Natural killer cell (primary cell): ENCODE measurements at regions not wholly inside any gene's neighbourhood (a gene's known extent, or its start where the extent isn't known, plus 50 kb on each side); places are given as distances from the start of the nearest gene placed in this dataset.

ENCODE experiments used
- ATAC-seq, 3 donors: fragments of 150-1000 bp in 2 of 3; fragments of 200-7000 bp in 1 of 3; cut with Tn5 transposase; 1 replicate in 1 of 3; 2 replicates in 2 of 3; pipeline ENCODE4 v1.10.0; 2021; ENCODE audit warnings: mild to moderate bottlenecking in 2 of 3, moderate library complexity in 2 of 3
- DNase-seq, 2 donors: peaks; one replicate each; pipeline versions ENCODE4 v3.0.0 to v3.0.0-alpha.2; 2013 to 2021; ENCODE audit warnings: mixed read lengths in 1 of 2
- H3K27ac ChIP-seq: one replicate; pipeline ENCODE4 v1.5.1; 2013; ENCODE audit warnings: mild to moderate bottlenecking, low read length
- H3K27me3 ChIP-seq: one replicate; pipeline ENCODE4 v1.6.1; 2013; ENCODE audit warnings: low read length; ENCODE audit not compliant: control insufficient read depth, insufficient read depth
- H3K36me3 ChIP-seq: one replicate; pipeline ENCODE4 v1.6.1; 2013; ENCODE audit warnings: low read length; ENCODE audit not compliant: control insufficient read depth, insufficient read depth
- H3K4me1 ChIP-seq: one replicate; pipeline ENCODE4 v1.6.1; 2013; ENCODE audit warnings: low read length; ENCODE audit not compliant: control insufficient read depth, insufficient read depth
- H3K4me3 ChIP-seq: one replicate; pipeline ENCODE4 v1.5.1; 2013; ENCODE audit warnings: low read length
- H3K9me3 ChIP-seq: one replicate; pipeline ENCODE4 v1.6.1; 2013; ENCODE audit warnings: low read length; ENCODE audit not compliant: control insufficient read depth, insufficient read depth
- H3K27ac Mint-ChIP-seq, 2 donors: one replicate each; pipeline ENCODE4 v1.8.0; 2022; ENCODE audit warnings: mild to moderate bottlenecking in 2 of 2, mixed read lengths in 2 of 2, moderate library complexity in 1 of 2
- H3K27me3 Mint-ChIP-seq, 2 donors: one replicate each; pipeline ENCODE4 v1.8.0; 2022; ENCODE audit warnings: low read depth in 2 of 2, mixed read lengths in 2 of 2
- H3K36me3 Mint-ChIP-seq: one replicate; pipeline ENCODE4 v1.8.0; 2022; ENCODE audit warnings: mixed read lengths
- H3K4me1 Mint-ChIP-seq, 2 donors: one replicate each; pipeline ENCODE4 v1.8.0; 2022; ENCODE audit warnings: mixed read lengths in 2 of 2
- H3K4me3 Mint-ChIP-seq: one replicate; pipeline ENCODE4 v1.8.0; 2022; ENCODE audit warnings: mild to moderate bottlenecking, moderate library complexity, mixed read lengths
- H3K9me3 Mint-ChIP-seq, 2 donors: one replicate each; pipeline ENCODE4 v1.8.0; 2022; ENCODE audit warnings: mixed read lengths in 2 of 2
- CTCF ChIP-seq: fragments of 200-600 bp; IDR thresholded peaks from one replicate; pipeline ENCODE4 v1.8.0; 2022; ENCODE audit warnings: antibody characterized with exemption
- WGBS: methylation state at CpG from one replicate; pipeline ENCODE4 v1.1.7; 2013; ENCODE audit warnings: missing lambda C conversion rate; ENCODE audit not compliant: insufficient coverage; 5-methylcytosine and 5-hydroxymethylcytosine counted together
- intact Hi-C: fragments of 100-400 bp; cut with micrococcal nuclease; formaldehyde crosslinking; loops from one replicate; pipeline ENCODE4 v1.14.2; 2022

GRCh38 chr9:103068753-103069152, 73.6 kb downstream of the CYLC2 start:
- 64% methylated on average over 2 of the region's 3 CpGs for WGBS
- peaks cover 3 to 8% of the 10 kb centered on the region in 2 donors for H3K9me3 Mint-ChIP-seq

DNA sequence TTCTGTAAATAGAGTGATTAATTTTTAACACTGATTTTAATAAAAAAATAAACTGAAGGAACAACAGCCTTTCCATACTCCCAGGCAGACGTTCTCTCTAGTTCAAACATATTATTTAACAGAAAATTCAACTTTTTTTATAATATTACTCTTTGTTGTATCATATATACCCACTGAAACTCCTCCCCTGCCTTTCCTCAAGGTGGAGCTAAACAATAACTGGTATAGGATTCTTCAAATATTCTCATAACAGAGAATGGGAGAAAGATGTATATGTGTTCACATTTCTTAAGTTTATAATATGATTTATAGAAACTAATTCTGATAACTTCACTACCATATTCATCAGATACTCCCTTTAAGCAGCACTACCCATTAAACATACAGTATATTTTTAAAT, 83.4 kb downstream of the CYLC2 start:
- DNase-seq = no peak
- Histone ChIP-seq H3K9me3 (no peaks in the 10 kb centered on the region), H3K27ac (no peak overlapping the region), H3K27me3 (no peaks in the 10 kb centered on the region), H3K4me1 (no peaks in the 10 kb centered on the region), H3K4me3 (no peak overlapping the region), H3K36me3 (no peaks in the 10 kb centered on the region)
- Mint-ChIP-seq H3K27me3 (no peaks in the 10 kb centered on the region), H3K4me3 (no peak overlapping the region), H3K27ac (no peak overlapping the region), H3K9me3 (peaks cover 15 to 16% of the 10 kb centered on the region in 2 donors), H3K4me1 (no peaks in the 10 kb centered on the region), H3K36me3 (peaks cover 13% of the 10 kb centered on the region)
- intact Hi-C loops = no loop called here
- no peak for ATAC-seq
- no peak for TF ChIP-seq CTCF
- 0% methylated on average over 1 of the region's 1 CpG for WGBS

More at GRCh38 chr9:103068753-103069152, 73.6 kb downstream of the CYLC2 start:
- no peaks in the 10 kb centered on the region for H3K4me1 ChIP-seq
- no peaks in the 10 kb centered on the region for H3K36me3 ChIP-seq
- Mint-ChIP-seq H3K4me1 (no peaks in the 10 kb centered on the region), H3K4me3 (no peak overlapping the region), H3K27me3 (no peaks in the 10 kb centered on the region), H3K36me3 (no peaks in the 10 kb centered on the region), H3K27ac (no peak overlapping the region)
- H3K27ac ChIP-seq = no peak overlapping the region
- ATAC-seq = no peak
- no peak for DNase-seq
- H3K9me3 ChIP-seq = peaks cover 3% of the 10 kb centered on the region
- no peaks in the 10 kb centered on the region for H3K27me3 ChIP-seq
- TF ChIP-seq CTCF = no peak
- intact Hi-C loops = no loop called here
- H3K4me3 ChIP-seq = no peak overlapping the region

GRCh38 chr9:103082494-103082893, 87.4 kb downstream of the CYLC2 start:
- TF ChIP-seq CTCF = no peak
- H3K4me3 ChIP-seq = no peak overlapping the region
- H3K27ac ChIP-seq = no peak overlapping the region
- no peaks in the 10 kb centered on the region for H3K4me1 Mint-ChIP-seq
- H3K4me3 Mint-ChIP-seq = no peak overlapping the region
- intact Hi-C loops = no loop called here
- 69% methylated on average over 1 of the region's 1 CpG for WGBS
- H3K27me3 ChIP-seq = no peaks in the 10 kb centered on the region
- H3K4me1 ChIP-seq = no peaks in the 10 kb centered on the region
- H3K27ac Mint-ChIP-seq = no peak overlapping the region
- no peaks in the 10 kb centered on the region for H3K36me3 ChIP-seq
- DNase-seq = no peak
- H3K27me3 Mint-ChIP-seq = no peaks in the 10 kb centered on the region
- H3K9me3 ChIP-seq = no peaks in the 10 kb centered on the region
- H3K36me3 Mint-ChIP-seq = peaks cover 15% of the 10 kb centered on the region
- H3K9me3 Mint-ChIP-seq = peaks cover 12 to 13% of the 10 kb centered on the region in 2 donors
- no peak for ATAC-seq

- intact Hi-C loops = no loop called here
- Mint-ChIP-seq H3K36me3 (peaks cover 7% of the 10 kb centered on the region), H3K27me3 (no peaks in the 10 kb centered on the region), H3K9me3 (peaks cover 6 to 7% of the 10 kb centered on the region in 2 donors), H3K4me3 (no peak overlapping the region), H3K27ac (no peak overlapping the region), H3K4me1 (no peaks in the 10 kb centered on the region)
- ATAC-seq (no peak), DNase-seq (no peak)
- H3K36me3 ChIP-seq = no peaks in the 10 kb centered on the region
- no peak overlapping the region for H3K4me3 ChIP-seq
- no CpG with 5 or more reads among the region's 1 CpG for WGBS
- no peaks in the 10 kb centered on the region for H3K9me3 ChIP-seq
- no peak overlapping the region for H3K27ac ChIP-seq
- no peaks in the 10 kb centered on the region for H3K27me3 ChIP-seq
- no peaks in the 10 kb centered on the region for H3K4me1 ChIP-seq
- no peak for TF ChIP-seq CTCF
Measured at GRCh38 chr9:103089357-103089756, 94.2 kb downstream of the CYLC2 start.
